ENCODE measurements at regions not wholly inside any gene's neighbourhood (a gene's known extent, or its start where the extent isn't known, plus 50 kb on each side); places are given as distances from the start of the nearest gene placed in this dataset.

GRCh38 chr16:85988723-85989313 is 89.9 kb downstream of the IRF8 start:
- TF ChIP-seq CREB1 (IDR thresholded peaks at IDR 0.05; ENCODE audit: low read depth) (no peak), EP300 (IDR thresholded peaks at IDR 0.05; ENCODE audit: borderline replicate concordance) (no peak), RAD21 (IDR thresholded peaks at IDR 0.05; ENCODE audit: low read depth) (no peak), TAF1 (IDR thresholded peaks at IDR 0.05; ENCODE audit: low read depth) (no peak), USF1 (IDR thresholded peaks at IDR 0.05) (no peak), MAX (IDR thresholded peaks at IDR 0.05) (no peak)

All from Ishikawa (cell line).